GM12892 (cell line): ENCODE measurements at regions not wholly inside any gene's neighbourhood (a gene's known extent, or its start where the extent isn't known, plus 50 kb on each side); places are given as distances from the start of the nearest gene placed in this dataset.

Source experiments
- DNase-seq: peaks from one replicate; pipeline ENCODE4 v3.0.0; 2011; ENCODE audit not compliant: insufficient read length
- FAIRE-seq: peaks from 2 replicates; lab custom pipeline; 2011; peaks lifted over from hg19 to GRCh38; lab: Jason Lieb, UNC
- POLR2A ChIP-seq: IDR thresholded peaks from 2 replicates; pipeline ENCODE4 v1.6.1; 2011; ENCODE audit warnings: low read depth, low read length, control low read depth
- POLR2AphosphoS5 ChIP-seq: IDR thresholded peaks from 2 replicates; pipeline ENCODE4 v1.6.1; 2011; ENCODE audit warnings: low read depth, low read length, control low read depth
- TAF1 ChIP-seq: IDR thresholded peaks from 2 replicates; pipeline ENCODE4 v1.6.1; 2011; ENCODE audit warnings: low read depth, mild to moderate bottlenecking, control low read depth, low read length, borderline replicate concordance

- no peak for TF ChIP-seq POLR2A
- no peak for TF ChIP-seq TAF1
- TF ChIP-seq POLR2AphosphoS5, result no peak
- DNase-seq (no peak), FAIRE-seq (no peak)
Measured at GRCh38 chr9:28155067-28155466, 581.8 kb upstream of the C9orf72 start.

GRCh38 chr9:28155671-28156070, 582.4 kb upstream of the C9orf72 start:
- TF ChIP-seq POLR2AphosphoS5, result no peak
- no peak for TF ChIP-seq TAF1
- no peak for TF ChIP-seq POLR2A
- FAIRE-seq, result no peak
- no peak for DNase-seq

DNA sequence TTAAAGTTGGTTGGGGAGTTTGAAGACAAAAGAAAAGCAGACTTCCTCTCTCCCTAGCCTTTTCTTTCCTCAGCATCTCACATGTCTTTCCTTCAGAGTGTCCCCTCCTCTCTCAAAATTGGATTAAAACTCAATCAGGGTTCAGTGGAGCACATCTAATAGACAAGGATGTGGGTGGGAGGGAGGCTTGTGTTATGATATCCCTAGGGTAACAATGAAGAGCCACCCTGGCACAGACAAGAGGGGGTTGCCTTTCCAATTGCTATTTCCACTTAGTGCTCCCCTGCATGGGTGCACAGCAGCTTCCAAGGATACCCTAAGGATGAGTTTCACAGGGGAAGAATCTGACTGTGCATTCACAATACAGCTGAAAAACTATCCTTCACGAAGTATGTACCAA, 585.2 kb upstream of the C9orf72 start:
- FAIRE-seq, result no peak
- TF ChIP-seq TAF1, result no peak
- no peak for TF ChIP-seq POLR2AphosphoS5
- no peak for TF ChIP-seq POLR2A
- DNase-seq, result no peak

DNA sequence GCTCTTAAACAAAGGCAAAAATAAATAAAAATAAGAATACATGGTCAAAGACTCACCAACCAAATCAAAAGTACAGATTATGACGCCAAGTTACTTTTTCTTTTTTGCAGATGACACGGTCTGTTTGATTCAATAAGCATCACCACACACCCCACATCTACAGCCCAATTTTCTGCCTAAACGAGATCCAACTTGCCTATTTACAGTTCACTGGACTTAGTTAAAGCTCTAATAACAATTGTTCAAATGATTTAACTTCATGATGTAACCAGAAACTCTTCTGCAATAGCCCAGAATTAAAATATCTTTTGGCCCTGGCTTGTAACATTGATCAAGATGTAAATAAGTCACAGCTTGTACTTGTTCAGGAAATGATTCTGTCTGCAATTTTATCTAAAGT, 590.3 kb upstream of the C9orf72 start:
- TF ChIP-seq TAF1 (no peak), POLR2AphosphoS5 (no peak), POLR2A (no peak)
- FAIRE-seq, result no peak
- no peak for DNase-seq

- DNase-seq, result no peak
Measured at GRCh38 chr9:28166179-28166578, 592.9 kb upstream of the C9orf72 start.

GRCh38 chr9:28177142-28177541, 603.9 kb upstream of the C9orf72 start:
- TF ChIP-seq TAF1 (no peak), POLR2AphosphoS5 (no peak), POLR2A (no peak)
- DNase-seq (no peak), FAIRE-seq (no peak)

More at GRCh38 chr9:28166179-28166578, 592.9 kb upstream of the C9orf72 start:
- TF ChIP-seq POLR2A, result no peak
- no peak for TF ChIP-seq POLR2AphosphoS5
- no peak for FAIRE-seq

GRCh38 chr9:28177925-28178324, 604.6 kb upstream of the C9orf72 start:
- FAIRE-seq (no peak), DNase-seq (no peak)
- TF ChIP-seq POLR2A (no peak), TAF1 (no peak), POLR2AphosphoS5 (no peak)

GRCh38 chr9:28179893-28180292, 606.6 kb upstream of the C9orf72 start:
- FAIRE-seq (no peak), DNase-seq (no peak)
- TF ChIP-seq TAF1, result no peak
- TF ChIP-seq POLR2AphosphoS5, result no peak
- TF ChIP-seq POLR2A, result no peak

DNA sequence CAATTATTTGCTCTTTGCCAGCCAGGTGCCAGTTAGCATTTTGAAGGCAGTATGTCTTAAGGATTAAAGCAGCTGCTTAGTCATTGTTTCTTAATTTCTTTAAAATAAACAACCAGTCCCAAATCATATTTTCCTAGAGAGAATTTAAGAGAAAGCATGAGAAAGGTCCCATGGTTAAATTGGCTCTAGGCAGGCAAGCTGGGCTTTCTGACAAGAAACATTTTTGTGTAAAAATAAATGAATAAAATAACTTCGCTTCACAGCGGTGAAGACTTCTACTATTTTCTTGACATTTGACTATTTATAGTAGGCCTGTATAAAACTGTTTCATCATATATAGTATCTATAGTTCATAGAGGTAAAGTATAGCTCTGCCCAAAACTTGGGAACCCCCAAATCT, 617.7 kb upstream of the C9orf72 start:
- FAIRE-seq (no peak), DNase-seq (no peak)
- TF ChIP-seq POLR2A, result no peak
- no peak for TF ChIP-seq TAF1
- TF ChIP-seq POLR2AphosphoS5, result no peak

DNA sequence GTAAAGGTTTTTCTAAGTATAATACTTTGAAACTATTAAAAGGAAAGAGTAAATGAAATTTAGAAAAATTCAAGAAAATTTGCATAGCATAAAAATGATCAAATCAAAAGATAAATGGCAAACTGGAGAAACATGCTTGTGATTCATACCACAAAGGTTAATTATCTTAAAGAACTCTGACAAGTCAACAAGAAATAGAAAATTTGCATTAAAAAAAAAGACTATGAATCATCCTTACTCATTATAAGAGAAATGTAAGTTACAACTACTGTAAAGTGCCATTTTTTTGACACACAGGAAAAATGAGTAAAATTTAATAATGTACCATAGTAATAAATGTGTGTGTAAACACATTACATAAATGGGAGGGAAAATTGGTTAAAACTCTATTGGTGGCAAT, 624.4 kb upstream of the C9orf72 start:
- no peak for TF ChIP-seq POLR2AphosphoS5
- no peak for TF ChIP-seq TAF1
- TF ChIP-seq POLR2A, result no peak
- no peak for FAIRE-seq

GRCh38 chr9:28203036-28203435, 629.8 kb upstream of the C9orf72 start:
- DNase-seq (no peak), FAIRE-seq (no peak)
- TF ChIP-seq POLR2A, result no peak
- no peak for TF ChIP-seq POLR2AphosphoS5
- no peak for TF ChIP-seq TAF1

More for the DNA sequence above, 624.4 kb upstream of the C9orf72 start:
- no peak for DNase-seq

DNA sequence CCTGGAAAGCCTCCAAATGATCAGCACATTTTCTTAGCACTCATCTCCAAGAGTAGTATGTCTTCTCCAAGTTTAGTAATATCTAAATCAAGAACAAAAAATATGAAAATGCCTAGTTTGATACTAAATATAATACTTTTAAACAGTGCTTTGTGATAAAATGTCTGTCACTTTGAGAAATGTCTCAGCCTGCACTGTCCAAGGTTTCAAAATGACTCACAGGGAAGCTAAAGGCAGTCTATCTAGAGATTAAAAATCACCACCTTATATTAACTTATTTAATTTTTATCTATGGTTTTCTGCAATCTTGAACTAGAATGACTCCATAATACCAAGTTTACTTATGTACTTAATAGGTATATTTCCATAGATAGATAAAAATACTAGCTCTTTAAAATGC, 633.0 kb upstream of the C9orf72 start:
- TF ChIP-seq TAF1, result no peak
- TF ChIP-seq POLR2A, result no peak
- no peak for TF ChIP-seq POLR2AphosphoS5
- DNase-seq (no peak), FAIRE-seq (no peak)

DNA sequence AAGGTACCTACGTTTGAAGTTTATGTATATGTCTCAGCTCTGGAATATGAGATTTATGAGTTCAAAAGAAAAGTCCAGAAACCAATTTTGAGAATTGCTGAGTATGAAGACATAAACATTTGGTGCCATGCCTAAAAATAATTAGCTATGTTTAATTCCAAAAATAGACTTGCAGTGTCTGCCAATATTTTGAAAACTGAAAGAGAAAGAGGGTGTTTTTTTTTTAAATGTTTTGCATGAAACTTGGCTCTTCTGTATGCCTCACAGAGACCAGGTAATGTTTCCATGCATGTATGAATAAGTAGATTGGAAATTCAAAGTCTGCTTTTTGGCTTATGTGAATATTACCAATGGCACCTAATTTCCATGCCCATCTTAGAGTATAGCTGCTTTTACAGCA, 634.4 kb upstream of the C9orf72 start:
- no peak for FAIRE-seq
- TF ChIP-seq TAF1 (no peak), POLR2AphosphoS5 (no peak), POLR2A (no peak)
- DNase-seq, result no peak

- TF ChIP-seq POLR2A, result no peak
- TF ChIP-seq POLR2AphosphoS5, result no peak
- DNase-seq (no peak), FAIRE-seq (no peak)
Measured at GRCh38 chr9:28209130-28209529, 635.8 kb upstream of the C9orf72 start.

- FAIRE-seq, result no peak
- TF ChIP-seq POLR2A, result no peak
- TF ChIP-seq POLR2AphosphoS5, result no peak
- no peak for TF ChIP-seq TAF1
- DNase-seq, result no peak
Measured at GRCh38 chr9:28212979-28213378, 639.7 kb upstream of the C9orf72 start.
